ENCODE measurements at regions not wholly inside any gene's neighbourhood (a gene's known extent, or its start where the extent isn't known, plus 50 kb on each side); places are given as distances from the start of the nearest gene placed in this dataset.

DNA sequence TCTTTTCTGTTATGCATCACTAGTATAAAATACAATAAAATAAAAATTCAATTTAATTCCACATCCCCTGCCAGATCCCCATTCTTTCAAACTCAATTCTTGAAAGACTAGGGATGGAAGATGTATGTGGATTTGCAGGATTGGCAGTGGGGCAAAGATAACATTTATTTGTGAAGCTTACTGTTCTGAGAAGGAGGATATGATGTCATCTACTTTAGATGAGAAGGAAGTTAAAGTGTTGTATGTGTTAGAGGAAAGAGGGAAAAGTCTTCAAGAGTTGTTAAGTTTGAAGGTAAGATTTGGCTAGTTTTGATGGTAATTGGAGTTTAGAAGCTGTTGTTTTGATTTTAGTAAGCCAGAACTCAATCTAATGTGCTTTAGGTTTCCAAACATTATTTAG is 845.1 kb upstream of the NR2F2 start:
- TF ChIP-seq ZNF274 (IDR thresholded peaks at IDR 0.05; ENCODE audit: low read depth, low read length) (no peak), SUZ12 (IDR thresholded peaks at IDR 0.05; ENCODE audit: extremely low read depth, insufficient read depth, insufficient read length) (no peak), YY1 (IDR thresholded peaks at IDR 0.05; ENCODE audit: insufficient read depth, insufficient read length) (no peak)
